GM12865 (cell line): ENCODE measurements at regions not wholly inside any gene's neighbourhood (a gene's known extent, or its start where the extent isn't known, plus 50 kb on each side); places are given as distances from the start of the nearest gene placed in this dataset.
"Not testable (repeated sequence)": the region's sequence is repeated elsewhere in the genome, so short reads cannot be mapped to it uniquely, and the experiment has no call there.

ENCODE experiments used
- DNase-seq: peaks from one replicate; pipeline ENCODE4 v3.0.0; 2010; ENCODE audit warnings: low read depth
- H3K4me3 ChIP-seq: 2 replicates; pipeline ENCODE4 v1.5.1; 2011; ENCODE audit warnings: mild to moderate bottlenecking, low read depth, low read length, control low read depth
- CTCF ChIP-seq: IDR thresholded peaks from 2 replicates; pipeline ENCODE4 v1.5.1; 2011; ENCODE audit warnings: low read length, control low read depth, low read depth, inconsistent platforms; ENCODE audit not compliant: insufficient read depth; ENCODE audit errors: missing control alignments

DNA sequence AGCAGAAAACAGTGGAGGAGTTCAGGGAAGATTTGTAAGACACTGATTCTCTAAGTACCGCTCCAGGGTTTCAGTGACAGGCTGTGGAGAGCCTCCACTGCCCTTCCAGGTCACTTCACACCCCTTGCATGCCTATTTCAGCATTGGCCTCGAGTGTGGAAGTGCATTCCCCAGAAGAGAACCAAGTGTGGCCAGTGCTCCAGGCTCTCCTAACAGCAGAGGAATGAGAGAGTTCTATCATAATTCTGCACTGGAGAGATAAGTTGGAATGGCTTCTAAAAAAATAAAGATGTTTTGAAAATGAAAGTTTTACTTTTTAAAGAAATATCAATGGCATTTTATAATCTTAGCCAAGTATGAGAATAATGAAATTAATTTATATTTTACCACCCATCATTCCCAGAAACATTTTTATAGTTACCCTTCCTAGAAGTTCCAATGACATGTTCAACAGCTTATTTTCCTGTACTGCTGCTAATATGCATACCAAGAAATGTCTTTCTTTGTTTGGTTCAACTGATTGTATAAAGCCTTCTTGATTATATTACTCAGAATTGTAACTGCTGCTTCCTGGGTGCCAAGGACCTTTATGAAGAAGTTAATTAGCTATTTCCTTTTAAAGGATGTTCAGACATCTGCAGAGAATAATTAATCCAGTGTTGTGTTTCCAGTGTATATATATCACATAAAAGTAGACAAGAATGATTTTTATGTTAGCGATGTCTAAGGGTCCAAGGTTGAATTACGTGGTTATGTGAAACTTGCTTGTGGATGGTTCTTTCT lies 61.0 kb upstream of the SERPINE2 start:
- no peak for DNase-seq
- H3K4me3 ChIP-seq: no peak overlapping the region
- no peak for TF ChIP-seq CTCF

GRCh38 chr2:224098481-224099230 lies 59.6 kb upstream of the SERPINE2 start:
- no peak for DNase-seq
- H3K4me3 ChIP-seq: no peak overlapping the region
- no peak for TF ChIP-seq CTCF

DNA sequence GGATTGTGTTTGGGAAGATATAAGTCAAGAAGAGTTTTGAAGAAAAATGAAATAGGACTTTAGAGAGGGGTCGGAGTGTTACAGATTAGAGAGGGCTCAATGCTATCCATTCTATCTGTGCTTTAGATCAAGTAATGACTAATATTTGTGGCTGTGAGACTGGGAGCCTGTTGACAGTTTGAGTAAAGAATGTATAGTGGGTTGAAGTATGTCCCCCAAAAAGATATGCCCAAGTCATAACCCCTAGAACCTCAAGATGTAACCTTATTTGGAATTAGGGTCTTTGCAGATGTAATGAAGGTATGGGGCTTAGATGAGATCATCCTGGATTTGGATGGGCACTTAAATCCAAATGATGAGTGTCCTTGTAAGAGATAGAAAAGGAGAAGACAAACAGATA lies 55.3 kb upstream of the SERPINE2 start:
- no peak for TF ChIP-seq CTCF
- H3K4me3 ChIP-seq: no peak overlapping the region
- no peak for DNase-seq

GRCh38 chr2:224091671-224092070 lies 52.6 kb upstream of the SERPINE2 start:
- DNase-seq, H3K4me3 ChIP-seq: not testable (repeated sequence)

DNA sequence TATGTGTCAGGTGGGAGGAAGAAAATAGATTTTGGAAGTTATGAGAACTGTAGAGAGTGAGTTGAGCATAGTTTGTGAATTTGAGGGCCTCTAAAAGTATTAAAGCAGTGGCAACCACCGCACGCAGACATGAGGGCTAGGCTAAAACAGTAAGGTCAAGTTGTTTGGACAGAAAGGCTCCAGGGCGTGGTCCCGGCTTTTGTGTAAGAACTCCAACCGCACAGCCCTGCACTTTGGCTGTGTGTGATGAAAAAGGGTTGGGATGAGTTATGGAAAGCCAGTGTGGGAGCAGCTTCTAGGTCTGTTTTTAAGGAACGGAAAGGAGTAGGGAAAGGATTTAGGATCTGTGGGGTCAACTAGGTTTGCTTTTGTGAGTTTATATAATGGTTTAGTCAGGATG lies 50.5 kb upstream of the SERPINE2 start:
- not testable (repeated sequence) for H3K4me3 ChIP-seq, DNase-seq
